T-helper 1 cell treated with Interleukin-12 subunit alpha and Interleukin-12 subunit beta and Interleukin-4 antibody, amounts not matched to agents 30 μg/mL and 1 μg/mL, for 36 hours (primary cell): ENCODE measurements at regions not wholly inside any gene's neighbourhood (a gene's known extent, or its start where the extent isn't known, plus 50 kb on each side); places are given as distances from the start of the nearest gene placed in this dataset.

ENCODE experiments used
- H3K27ac Mint-ChIP-seq: one replicate; pipeline ENCODE4 v1.8.0; 2021; ENCODE audit warnings: mild to moderate bottlenecking, mixed read lengths
- H3K27me3 Mint-ChIP-seq: one replicate; pipeline ENCODE4 v1.8.0; 2021; ENCODE audit warnings: low read depth, mixed read lengths
- H3K36me3 Mint-ChIP-seq: one replicate; pipeline ENCODE4 v1.8.0; 2021; ENCODE audit warnings: low read depth, mixed read lengths
- H3K4me1 Mint-ChIP-seq: one replicate; pipeline ENCODE4 v1.8.0; 2021; ENCODE audit warnings: low read depth, mixed read lengths
- H3K4me3 Mint-ChIP-seq: one replicate; pipeline ENCODE4 v1.8.0; 2021; ENCODE audit warnings: mild to moderate bottlenecking, moderate library complexity, mixed read lengths
- H3K9me3 Mint-ChIP-seq: one replicate; pipeline ENCODE4 v1.8.0; 2021; ENCODE audit warnings: mixed read lengths

DNA sequence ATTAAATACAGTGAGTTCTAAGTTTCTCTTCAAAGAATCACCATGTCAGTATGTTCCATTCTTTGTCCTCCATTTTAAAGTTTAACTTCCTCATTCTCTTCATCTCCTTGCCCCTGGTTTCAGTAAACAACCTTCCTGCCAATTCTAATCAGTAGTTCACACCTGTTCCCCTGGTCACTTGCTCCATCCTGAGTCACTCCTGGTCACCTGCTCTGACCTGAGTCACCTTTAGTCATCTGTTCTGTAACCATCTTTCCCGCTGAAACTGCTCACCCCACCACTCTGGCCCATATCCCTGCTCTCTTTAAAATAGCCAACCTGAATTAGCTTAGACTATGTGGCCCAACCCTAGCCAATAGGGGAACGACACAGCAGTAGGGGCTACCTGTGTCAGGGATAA, 1447.4 kb upstream of the TMEM132C start:
- Mint-ChIP-seq H3K27me3 (no peaks in the 10 kb centered on the region), H3K4me3 (no peak overlapping the region), H3K27ac (no peak overlapping the region), H3K36me3 (no peaks in the 10 kb centered on the region), H3K9me3 (peaks cover 11% of the 10 kb centered on the region), H3K4me1 (no peaks in the 10 kb centered on the region)

DNA sequence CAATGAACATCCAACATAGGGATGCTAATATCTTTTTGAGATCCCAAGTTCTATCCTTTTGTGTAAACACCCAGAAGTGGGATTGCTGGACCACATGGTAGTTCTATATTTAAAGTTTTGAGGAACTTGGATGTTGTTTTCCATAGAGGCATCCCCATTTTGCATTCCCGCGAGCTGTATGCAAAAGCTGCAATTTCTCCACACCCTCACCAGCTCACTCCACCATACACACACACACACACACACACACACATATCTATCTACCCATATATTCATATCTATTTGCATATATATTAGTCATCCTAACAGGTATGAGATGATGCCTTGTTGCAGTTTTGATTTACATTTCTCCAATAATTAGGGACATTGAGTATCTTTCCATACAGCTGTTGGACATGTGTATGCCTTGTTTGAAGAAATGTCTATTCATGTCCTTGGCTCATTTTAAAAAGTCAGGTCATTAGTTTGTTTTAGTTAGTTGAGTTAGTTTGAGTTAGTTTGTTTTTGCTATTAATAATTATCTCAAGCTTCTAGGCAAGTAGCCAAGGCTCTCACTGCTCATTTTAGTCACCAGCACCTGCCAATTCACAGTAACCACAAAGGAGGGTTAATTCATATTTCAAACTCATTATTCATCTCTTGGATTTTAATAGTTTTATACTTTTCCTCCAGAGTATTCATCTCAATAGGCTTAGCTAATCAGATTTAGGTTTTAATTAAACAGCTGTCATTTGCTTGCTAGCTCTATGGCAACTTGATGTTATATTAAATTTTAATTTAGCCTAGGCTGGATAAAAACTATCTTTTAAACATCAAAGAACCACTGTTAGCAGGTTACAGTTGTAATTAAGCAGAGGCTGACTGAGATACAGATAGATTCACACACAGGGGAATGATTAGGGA, 1435.9 kb upstream of the TMEM132C start:
- Mint-ChIP-seq H3K36me3 (no peaks in the 10 kb centered on the region), H3K4me3 (no peak overlapping the region), H3K27me3 (peaks cover 4% of the 10 kb centered on the region), H3K9me3 (peaks cover 9% of the 10 kb centered on the region), H3K27ac (no peak overlapping the region), H3K4me1 (no peaks in the 10 kb centered on the region)

DNA sequence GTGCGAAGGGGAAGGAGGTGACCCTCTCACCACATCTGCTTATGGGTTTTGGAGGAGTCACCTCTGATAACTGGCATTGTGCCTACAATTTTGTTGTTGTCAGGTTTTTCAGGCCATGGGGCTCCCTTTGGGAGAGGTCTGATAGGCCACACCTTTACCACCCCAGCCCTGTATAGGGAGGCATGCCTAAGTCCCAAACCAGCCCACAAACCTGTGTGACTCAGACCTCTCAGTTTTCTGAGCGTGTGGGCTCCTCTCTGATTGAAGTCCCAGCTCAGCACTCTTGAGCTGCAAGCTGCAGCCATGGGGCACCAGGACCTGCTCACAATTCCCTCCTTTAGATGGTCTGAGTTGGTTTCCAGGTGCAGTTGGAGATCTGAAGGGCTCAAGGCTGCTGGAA, 1429.3 kb upstream of the TMEM132C start:
- no peaks in the 10 kb centered on the region for H3K4me1 Mint-ChIP-seq
- H3K4me3 Mint-ChIP-seq, result no peak overlapping the region
- no peaks in the 10 kb centered on the region for H3K27me3 Mint-ChIP-seq
- H3K36me3 Mint-ChIP-seq, result no peaks in the 10 kb centered on the region
- H3K9me3 Mint-ChIP-seq, result peaks cover 23% of the 10 kb centered on the region
- H3K27ac Mint-ChIP-seq, result no peak overlapping the region

DNA sequence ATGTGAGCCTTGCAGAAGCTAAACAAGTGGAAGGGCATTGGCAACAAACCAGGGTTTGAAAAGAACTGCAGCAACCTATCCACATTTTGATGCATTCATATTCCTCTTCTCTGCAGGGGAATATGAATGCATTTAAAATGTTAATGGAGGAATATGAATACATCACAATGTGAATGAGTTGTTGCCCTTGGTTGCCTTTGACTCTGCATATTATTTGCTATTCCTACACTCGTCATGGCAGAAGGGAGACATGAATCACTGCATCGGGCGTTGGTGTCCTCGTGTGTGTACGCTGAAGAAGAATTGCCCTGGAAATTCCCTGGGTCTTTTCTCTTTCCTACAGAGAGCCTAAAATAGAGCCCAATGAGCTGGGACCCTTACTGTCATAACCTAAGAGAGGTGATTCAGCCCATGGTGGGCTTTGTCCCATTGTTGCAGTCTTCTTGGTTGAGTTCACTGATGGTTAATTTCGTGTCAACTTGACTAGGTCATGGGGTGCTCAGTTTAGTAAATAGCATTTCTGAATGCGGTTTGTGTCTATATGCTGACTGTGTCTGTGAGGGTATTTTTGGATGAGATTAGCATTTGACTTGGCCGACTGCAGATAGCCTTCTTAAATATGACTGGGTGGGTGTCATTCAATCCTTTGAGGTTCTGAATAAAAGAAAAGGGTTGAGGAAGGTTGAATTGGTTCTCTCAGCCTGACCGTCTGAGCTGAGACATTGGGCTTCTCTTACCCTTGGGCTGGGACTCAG, 1422.9 kb upstream of the TMEM132C start:
- H3K4me1 Mint-ChIP-seq, result no peaks in the 10 kb centered on the region
- peaks cover 8% of the 10 kb centered on the region for H3K9me3 Mint-ChIP-seq
- H3K4me3 Mint-ChIP-seq, result no peak overlapping the region
- no peak overlapping the region for H3K27ac Mint-ChIP-seq
- no peaks in the 10 kb centered on the region for H3K36me3 Mint-ChIP-seq
- H3K27me3 Mint-ChIP-seq, result no peaks in the 10 kb centered on the region

DNA sequence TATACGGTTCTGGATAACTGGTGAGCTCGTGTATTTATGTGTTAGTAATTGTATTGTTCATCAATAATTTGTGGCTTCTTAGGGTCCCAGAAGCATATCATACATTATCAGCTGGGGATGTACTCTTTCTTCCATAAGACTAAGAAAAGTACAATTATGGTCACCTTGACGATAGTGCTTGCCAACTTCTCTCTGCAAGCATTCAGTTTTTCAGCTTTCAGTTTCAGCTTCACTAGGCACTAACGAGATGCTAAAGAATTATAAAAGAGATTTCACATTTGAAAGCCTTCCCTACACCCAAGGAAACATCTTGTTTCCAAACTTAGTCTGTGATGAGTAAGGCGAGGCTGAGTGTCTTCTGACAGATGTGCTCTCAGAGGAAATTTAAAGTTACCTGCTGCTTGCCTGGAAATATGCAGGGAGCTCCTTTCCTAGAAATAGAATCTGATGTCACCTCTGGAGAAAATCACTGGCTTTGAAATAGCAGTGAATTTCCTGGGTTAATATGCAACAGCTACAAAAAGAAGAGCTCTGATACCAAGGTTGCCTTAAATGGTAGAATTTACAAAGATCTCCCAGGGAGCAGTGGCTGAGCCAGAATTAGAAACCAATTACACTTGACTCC, 1419.9 kb upstream of the TMEM132C start:
- Mint-ChIP-seq H3K4me1 (no peaks in the 10 kb centered on the region), H3K36me3 (no peaks in the 10 kb centered on the region), H3K9me3 (peaks cover 8% of the 10 kb centered on the region), H3K27me3 (no peaks in the 10 kb centered on the region), H3K27ac (no peak overlapping the region), H3K4me3 (no peak overlapping the region)

DNA sequence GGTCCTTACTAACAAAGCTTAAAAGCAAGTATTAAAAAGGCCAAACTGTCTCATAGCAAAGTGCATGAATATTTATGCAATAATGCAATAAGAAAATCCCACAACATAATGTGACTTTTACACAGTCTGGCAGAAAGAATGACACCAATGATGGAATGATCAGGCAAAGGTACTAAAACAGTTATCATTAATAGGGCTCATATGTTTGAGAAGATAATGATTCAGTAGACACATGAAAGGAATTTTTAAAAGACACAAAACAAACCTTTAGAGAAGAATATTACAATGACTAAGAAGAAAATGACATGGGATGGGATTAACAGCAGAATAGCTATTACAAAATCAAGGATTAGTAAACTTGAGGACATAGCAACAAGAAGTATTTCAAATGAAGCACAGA, 1411.2 kb upstream of the TMEM132C start:
- Mint-ChIP-seq H3K9me3 (no peaks in the 10 kb centered on the region), H3K27ac (no peak overlapping the region), H3K36me3 (no peaks in the 10 kb centered on the region), H3K4me1 (no peaks in the 10 kb centered on the region), H3K4me3 (no peak overlapping the region), H3K27me3 (no peaks in the 10 kb centered on the region)

DNA sequence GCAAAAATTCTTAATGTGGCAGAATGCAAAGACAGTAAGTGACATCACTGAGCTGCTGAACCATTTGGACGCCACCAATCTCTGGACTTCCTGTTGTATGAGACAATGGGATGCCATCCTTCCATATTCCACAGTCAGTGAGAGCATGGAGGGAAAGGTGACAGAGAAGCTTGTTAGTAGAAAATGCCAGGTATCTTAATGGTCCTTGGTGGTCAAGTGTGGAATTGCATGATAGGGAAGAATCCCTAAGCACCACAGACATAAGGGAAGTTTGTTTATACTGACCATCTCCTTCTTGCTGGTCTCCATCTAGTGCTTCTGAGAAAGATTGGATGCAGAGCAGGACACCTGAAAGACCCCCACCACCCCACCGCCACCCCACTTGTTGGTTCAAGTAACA, 1410.0 kb upstream of the TMEM132C start:
- Mint-ChIP-seq H3K27ac (no peak overlapping the region), H3K9me3 (no peaks in the 10 kb centered on the region), H3K36me3 (no peaks in the 10 kb centered on the region), H3K4me1 (no peaks in the 10 kb centered on the region), H3K4me3 (no peak overlapping the region), H3K27me3 (no peaks in the 10 kb centered on the region)

DNA sequence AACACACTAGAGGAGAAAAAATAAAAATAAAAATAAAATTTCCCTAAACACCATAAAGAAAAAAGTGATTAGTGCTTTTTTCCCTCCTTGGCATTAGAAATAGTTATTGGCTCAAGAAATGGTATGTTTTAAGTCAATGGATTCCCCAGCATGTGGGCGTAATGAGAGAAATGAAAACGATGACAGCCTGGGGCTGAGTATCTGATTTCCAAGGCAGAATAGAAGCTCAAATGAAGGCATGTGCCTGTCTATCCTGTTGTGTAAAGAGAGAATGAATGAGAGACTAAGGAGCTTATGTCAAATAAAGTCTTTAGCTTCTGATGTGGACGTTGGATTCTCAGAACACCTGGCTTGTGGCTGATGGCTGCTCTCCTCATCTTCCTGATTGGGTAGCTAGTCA, 1408.4 kb upstream of the TMEM132C start:
- Mint-ChIP-seq H3K4me3 (no peak overlapping the region), H3K36me3 (no peaks in the 10 kb centered on the region), H3K4me1 (no peaks in the 10 kb centered on the region), H3K27ac (no peak overlapping the region), H3K27me3 (no peaks in the 10 kb centered on the region), H3K9me3 (no peaks in the 10 kb centered on the region)

DNA sequence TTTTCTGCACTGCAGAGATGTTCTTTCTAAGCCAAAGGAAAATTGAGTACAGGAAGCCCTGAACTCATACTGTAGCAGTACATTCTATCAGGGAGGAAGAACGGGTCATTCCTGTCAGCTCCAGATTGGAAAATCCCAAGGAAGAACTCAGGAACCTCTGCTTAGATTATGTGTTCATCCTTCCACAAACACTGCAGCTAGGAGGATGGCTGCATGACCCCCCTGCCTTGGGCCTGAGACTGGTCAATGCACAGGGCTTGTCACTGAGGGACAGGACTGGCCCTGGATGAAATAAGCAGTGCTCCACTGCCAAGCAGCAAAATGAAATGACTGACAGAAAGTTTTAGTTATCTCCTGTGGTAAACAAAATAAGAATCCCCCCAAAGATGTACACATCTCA, 1406.8 kb upstream of the TMEM132C start:
- no peaks in the 10 kb centered on the region for H3K9me3 Mint-ChIP-seq
- no peaks in the 10 kb centered on the region for H3K36me3 Mint-ChIP-seq
- no peaks in the 10 kb centered on the region for H3K27me3 Mint-ChIP-seq
- H3K4me3 Mint-ChIP-seq, result no peak overlapping the region
- no peak overlapping the region for H3K27ac Mint-ChIP-seq
- H3K4me1 Mint-ChIP-seq, result no peaks in the 10 kb centered on the region

DNA sequence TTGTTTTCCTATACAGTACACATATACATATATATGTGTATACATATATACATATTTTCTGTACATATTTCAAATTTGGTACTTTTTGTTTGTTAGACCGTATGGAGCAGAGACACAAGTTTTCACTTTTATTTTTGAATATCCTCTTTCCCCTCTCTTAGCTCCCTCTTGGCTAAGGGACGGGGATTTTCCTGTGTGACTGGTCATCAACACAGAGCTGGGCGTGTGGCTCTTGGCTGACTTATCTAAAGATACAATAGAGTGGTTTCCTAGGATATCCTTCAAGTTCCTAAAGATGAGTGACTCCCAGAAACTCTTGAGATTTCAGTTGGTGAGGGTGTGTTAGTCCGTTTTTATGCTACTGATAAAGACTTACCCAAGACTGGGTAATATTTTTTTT, 1404.5 kb upstream of the TMEM132C start:
- Mint-ChIP-seq H3K4me1 (no peaks in the 10 kb centered on the region), H3K4me3 (no peak overlapping the region), H3K27ac (no peak overlapping the region), H3K27me3 (no peaks in the 10 kb centered on the region), H3K9me3 (no peaks in the 10 kb centered on the region), H3K36me3 (no peaks in the 10 kb centered on the region)

DNA sequence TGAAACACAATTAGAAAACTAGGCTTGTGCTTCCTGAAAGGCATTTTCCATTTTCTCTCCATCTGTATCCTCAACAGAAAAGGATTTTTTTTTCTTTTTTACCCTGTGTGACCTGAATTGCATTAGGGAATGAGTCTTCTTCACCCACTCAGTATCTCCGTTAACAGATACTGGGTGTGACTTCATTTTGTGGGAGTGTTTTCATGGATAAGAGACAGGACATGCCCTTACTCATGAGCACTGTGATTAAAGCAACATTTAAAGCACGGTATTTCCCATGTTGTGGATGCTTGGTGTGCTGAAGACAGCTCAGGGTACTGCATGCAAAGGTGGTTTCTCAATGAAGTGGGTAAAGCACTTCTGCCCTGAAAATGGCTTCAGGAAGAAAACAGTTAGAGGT, 1397.3 kb upstream of the TMEM132C start:
- H3K36me3 Mint-ChIP-seq, result no peaks in the 10 kb centered on the region
- H3K27ac Mint-ChIP-seq, result no peak overlapping the region
- H3K9me3 Mint-ChIP-seq, result no peaks in the 10 kb centered on the region
- H3K27me3 Mint-ChIP-seq, result no peaks in the 10 kb centered on the region
- no peak overlapping the region for H3K4me3 Mint-ChIP-seq
- H3K4me1 Mint-ChIP-seq, result no peaks in the 10 kb centered on the region

DNA sequence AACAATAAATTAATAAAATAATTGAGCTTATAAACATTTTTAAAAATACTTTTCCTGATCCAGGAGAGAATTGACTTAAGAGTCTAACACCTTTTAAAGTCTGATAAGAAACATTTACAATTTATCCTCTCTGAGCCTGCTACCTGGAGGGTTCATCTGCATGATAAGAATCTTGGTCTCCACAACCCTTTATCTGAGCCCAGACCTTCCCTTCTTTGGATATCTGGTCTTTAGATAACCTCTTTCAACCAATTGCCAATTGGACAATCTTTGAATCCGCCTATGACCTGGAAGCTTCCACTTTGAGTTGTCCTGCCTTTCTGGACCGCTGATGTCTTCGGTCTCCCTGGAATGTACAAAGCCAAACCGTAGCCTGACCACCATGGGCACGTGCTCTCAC, 1393.3 kb upstream of the TMEM132C start:
- Mint-ChIP-seq H3K4me3 (no peak overlapping the region), H3K4me1 (no peaks in the 10 kb centered on the region), H3K9me3 (no peaks in the 10 kb centered on the region), H3K36me3 (no peaks in the 10 kb centered on the region), H3K27ac (no peak overlapping the region), H3K27me3 (no peaks in the 10 kb centered on the region)

DNA sequence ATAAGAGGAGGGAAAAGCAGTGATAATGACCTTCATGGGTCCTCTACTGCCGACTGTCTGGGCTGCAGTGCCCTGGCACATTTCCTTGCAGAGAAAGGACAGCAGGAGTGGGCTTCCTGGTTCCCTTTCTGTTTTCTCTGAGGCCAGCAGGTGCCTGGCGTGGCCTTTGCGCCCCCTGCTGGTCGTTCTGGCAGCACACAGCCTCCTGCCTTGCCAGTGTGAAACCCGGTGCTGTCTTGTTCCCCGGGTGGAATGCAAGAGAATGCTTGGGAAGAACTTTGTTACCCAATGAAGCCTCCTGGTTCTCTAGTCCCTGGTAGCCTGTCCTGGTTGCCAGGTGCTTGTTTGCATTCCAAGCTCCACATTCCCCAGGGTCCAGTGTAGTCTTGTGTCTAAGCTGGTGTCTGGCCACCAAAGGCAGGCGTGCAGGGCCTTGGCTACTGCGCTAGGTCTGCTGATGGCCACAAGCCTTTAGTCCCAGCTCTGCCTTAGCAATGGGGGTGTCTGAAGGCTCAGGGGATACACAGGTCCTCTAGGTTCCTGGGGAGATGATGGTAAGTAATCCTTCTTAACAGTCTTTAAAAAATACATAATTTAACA, 1392.4 kb upstream of the TMEM132C start:
- Mint-ChIP-seq H3K4me3 (no peak overlapping the region), H3K27me3 (no peaks in the 10 kb centered on the region), H3K9me3 (no peaks in the 10 kb centered on the region), H3K36me3 (no peaks in the 10 kb centered on the region), H3K27ac (no peak overlapping the region), H3K4me1 (no peaks in the 10 kb centered on the region)

DNA sequence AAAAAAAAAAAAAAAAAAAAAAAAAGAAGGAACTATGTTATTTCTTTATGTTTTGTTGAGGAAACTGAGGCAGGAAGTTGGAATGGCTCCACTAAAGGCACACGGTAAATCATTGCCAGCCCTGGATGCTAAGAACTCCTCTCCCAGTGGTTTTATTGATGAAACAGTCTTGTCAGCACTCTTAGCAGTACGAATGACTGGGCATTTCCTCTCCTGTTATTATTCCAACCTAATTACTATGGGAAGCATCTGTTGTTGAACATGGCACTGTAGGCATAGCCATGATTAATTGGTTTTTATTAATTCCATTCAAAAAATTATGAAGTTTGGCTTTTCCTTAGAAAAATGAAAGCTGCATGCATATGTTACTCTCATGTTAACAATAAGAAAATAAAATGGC, 1387.1 kb upstream of the TMEM132C start:
- Mint-ChIP-seq H3K4me1 (no peaks in the 10 kb centered on the region), H3K4me3 (no peak overlapping the region), H3K27ac (no peak overlapping the region), H3K9me3 (no peaks in the 10 kb centered on the region), H3K36me3 (no peaks in the 10 kb centered on the region), H3K27me3 (no peaks in the 10 kb centered on the region)
